Panc1 (cell line): ENCODE measurements at regions not wholly inside any gene's neighbourhood (a gene's known extent, or its start where the extent isn't known, plus 50 kb on each side); places are given as distances from the start of the nearest gene placed in this dataset.

ENCODE experiments used
- ATAC-seq: fragments of 200-7000 bp; cut with Tn5 transposase; 2 replicates; pipeline ENCODE4 v1.9.1; 2020; ENCODE audit warnings: mild to moderate bottlenecking, moderate library complexity
- BruUV-seq: library from RNA; stranded (reverse); fragments of 400-500 nt; replicated peaks from 2 replicates; lab custom pipeline; 2021; lab: Mats Ljungman, UMichigan
- CTCF ChIA-PET: fragments of 300-600 bp; sonication (Branson Sonifier 250); formaldehyde crosslinking; loops from one replicate; lab custom pipeline; 2022; ENCODE audit warnings: antibody characterized with exemption; lab: Charles Lee
- POLR2A ChIA-PET: fragments of 300-600 bp; sonication (Branson Sonifier 250); formaldehyde crosslinking; loops from one replicate; lab custom pipeline; 2022; ENCODE audit warnings: antibody characterized with exemption; lab: Charles Lee
- DNase-seq: peaks from one replicate; pipeline ENCODE4 v3.0.0-alpha.2; 2010; ENCODE audit warnings: low read depth, low spot score
- H3K27ac ChIP-seq: 2 replicates; pipeline ENCODE4 v1.5.1; 2011; ENCODE audit warnings: mild to moderate bottlenecking, low read length, inconsistent platforms
- H3K27me3 ChIP-seq: fragments of 200-500 bp; sonication (Bioruptor generic); 2 replicates; pipeline ENCODE4 v1.6.0; 2014; ENCODE audit warnings: low read length, inconsistent platforms; ENCODE audit not compliant: control insufficient read depth, insufficient read depth
- H3K36me3 ChIP-seq: fragments of 200-500 bp; sonication (Bioruptor generic); 2 replicates; pipeline ENCODE4 v1.5.1; 2014; ENCODE audit warnings: inconsistent platforms, mild to moderate bottlenecking, low read length, moderate library complexity; ENCODE audit not compliant: control insufficient read depth, insufficient read depth
- H3K4me1 ChIP-seq: 2 replicates; pipeline ENCODE4 v1.5.1; 2011; ENCODE audit warnings: inconsistent platforms, mild to moderate bottlenecking, low read length, moderate library complexity; ENCODE audit not compliant: control insufficient read depth, insufficient read depth
- H3K4me3 ChIP-seq, 2 experiments: 2 replicates each; pipeline ENCODE4 v1.5.1; 2011 to 2012; ENCODE audit warnings: low read depth in 2 of 2, low read length in 2 of 2, mild to moderate bottlenecking in 2 of 2, inconsistent platforms in 1 of 2, moderate library complexity in 1 of 2
- H3K9me3 ChIP-seq: fragments of 200-500 bp; sonication (Bioruptor generic); 2 replicates; pipeline ENCODE4 v1.5.1; 2014; ENCODE audit warnings: low read depth, mild to moderate bottlenecking, inconsistent platforms, low read length, moderate library complexity; ENCODE audit not compliant: control insufficient read depth, insufficient read depth
- CTCF ChIP-seq: fragments of 450-650 bp; IDR thresholded peaks from 2 replicates; pipeline ENCODE4 v1.5.1; 2017; ENCODE audit warnings: mild to moderate bottlenecking
- POLR2AphosphoS5 ChIP-seq: IDR thresholded peaks from 2 replicates; pipeline ENCODE4 v1.6.1; 2012; ENCODE audit warnings: mild to moderate bottlenecking, low read depth, low read length, moderate library complexity
- REST ChIP-seq, 2 experiments: IDR thresholded peaks; 2 replicates each; pipeline ENCODE4 v1.6.1; 2011 to 2012; ENCODE audit warnings: low read depth in 2 of 2, control low read depth in 1 of 2, low read length in 1 of 2, mild to moderate bottlenecking in 1 of 2, moderate library complexity in 1 of 2; ENCODE audit not compliant: insufficient read depth in 1 of 2
- SIN3A ChIP-seq: IDR thresholded peaks from 2 replicates; pipeline ENCODE4 v1.6.1; 2012; ENCODE audit warnings: low read depth, mild to moderate bottlenecking, low read length, moderate library complexity, borderline replicate concordance; ENCODE audit not compliant: insufficient read depth
- TCF7L2 ChIP-seq: IDR thresholded peaks from 2 replicates; pipeline ENCODE4 v1.6.1; 2011; ENCODE audit warnings: mild to moderate bottlenecking, low read depth, low read length, inconsistent platforms
- in situ Hi-C: cut with HindIII; loops from 2 replicates; pipeline ENCODE4 v1.10.0; 2016; ENCODE audit warnings: low sequenced_read_pairs, low pct_unique_long_range_greater_than_20kb
- intact Hi-C: fragments of 100-400 bp; cut with micrococcal nuclease; formaldehyde crosslinking; loops from one replicate; pipeline ENCODE4 v1.10.0; 2022; ENCODE audit not compliant: unreplicated experiment

DNA sequence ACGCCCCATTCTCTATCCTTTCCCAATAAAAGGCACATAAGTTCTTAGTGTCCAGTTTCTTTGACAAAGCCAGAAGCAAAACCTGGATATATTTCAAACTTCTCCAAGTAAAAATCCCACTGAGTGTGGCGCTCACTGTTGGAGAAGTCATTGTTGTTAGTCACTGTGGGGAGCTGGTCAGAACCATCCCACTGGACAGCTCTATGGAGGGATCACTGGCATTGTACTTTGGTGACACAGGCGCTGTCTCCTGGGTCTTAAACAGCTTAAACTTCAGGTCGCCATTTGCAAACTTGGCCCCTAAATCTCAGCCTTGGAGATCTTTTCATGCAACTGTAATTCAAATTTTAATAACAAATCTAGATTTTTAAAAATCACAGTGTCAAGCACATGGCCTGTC is 111.5 kb upstream of the SLC24A3 start:
- ChIA-PET CTCF (no interaction called here), POLR2A (no interaction called here)
- in situ Hi-C loops: no loop called here
- Histone ChIP-seq H3K27ac (no peak overlapping the region), H3K4me1 (no peaks in the 10 kb centered on the region), H3K36me3 (no peaks in the 10 kb centered on the region), H3K9me3 (no peaks in the 10 kb centered on the region), H3K27me3 (no peaks in the 10 kb centered on the region), H3K4me3 (no peak overlapping the region)
- DNase-seq: no peak
- no peak for ATAC-seq
- no TSS peak for BruUV-seq
- TF ChIP-seq CTCF (no peak), REST (IDR thresholded peaks at IDR 0.05; ENCODE audit: insufficient read depth in 1 of 2, low read depth in 2 of 2, low read length in 1 of 2) (no peak), POLR2AphosphoS5 (no peak), TCF7L2 (no peak), SIN3A (no peak)
- intact Hi-C loops: no loop called here

DNA sequence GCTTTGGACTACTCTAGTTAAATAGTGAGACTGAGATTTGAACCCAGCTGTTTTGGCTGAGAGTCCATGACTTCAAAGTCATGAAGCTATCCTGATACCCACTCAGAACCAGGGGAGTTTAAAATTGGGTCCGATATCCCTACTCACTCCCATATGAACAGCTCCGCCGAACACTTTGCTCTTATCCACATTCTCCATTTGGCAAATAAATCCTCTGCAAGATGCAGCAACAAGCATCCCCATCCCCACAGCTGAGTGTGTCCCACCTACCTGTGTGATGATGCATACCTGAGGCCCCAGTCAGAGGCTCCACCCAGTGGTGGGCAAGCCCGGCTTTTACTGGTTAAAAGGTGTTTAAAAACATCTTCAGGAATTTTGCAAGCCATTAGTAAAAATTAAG is 108.3 kb upstream of the SLC24A3 start:
- Histone ChIP-seq H3K4me1 (no peaks in the 10 kb centered on the region), H3K36me3 (no peaks in the 10 kb centered on the region), H3K27me3 (no peaks in the 10 kb centered on the region), H3K4me3 (no peak overlapping the region), H3K9me3 (no peaks in the 10 kb centered on the region), H3K27ac (no peak overlapping the region)
- DNase-seq: no peak
- TF ChIP-seq REST (IDR thresholded peaks at IDR 0.05; ENCODE audit: insufficient read depth in 1 of 2, low read depth in 2 of 2, low read length in 1 of 2): no peak
- TF ChIP-seq TCF7L2: no peak
- no peak for TF ChIP-seq CTCF
- TF ChIP-seq SIN3A: no peak
- TF ChIP-seq POLR2AphosphoS5: no peak
- CTCF ChIA-PET: no interaction called here
- BruUV-seq: no TSS peak
- in situ Hi-C loops (no loop called here), intact Hi-C loops (no loop called here)
- no peak for ATAC-seq
- POLR2A ChIA-PET: no interaction called here
